ENCODE measurements at regions not wholly inside any gene's neighbourhood (a gene's known extent, or its start where the extent isn't known, plus 50 kb on each side); places are given as distances from the start of the nearest gene placed in this dataset. TPM values are rescaled to one million over a fixed set of nuclear protein-coding genes. Genes with fewer than 3 reads are reported as not detected.

DNA sequence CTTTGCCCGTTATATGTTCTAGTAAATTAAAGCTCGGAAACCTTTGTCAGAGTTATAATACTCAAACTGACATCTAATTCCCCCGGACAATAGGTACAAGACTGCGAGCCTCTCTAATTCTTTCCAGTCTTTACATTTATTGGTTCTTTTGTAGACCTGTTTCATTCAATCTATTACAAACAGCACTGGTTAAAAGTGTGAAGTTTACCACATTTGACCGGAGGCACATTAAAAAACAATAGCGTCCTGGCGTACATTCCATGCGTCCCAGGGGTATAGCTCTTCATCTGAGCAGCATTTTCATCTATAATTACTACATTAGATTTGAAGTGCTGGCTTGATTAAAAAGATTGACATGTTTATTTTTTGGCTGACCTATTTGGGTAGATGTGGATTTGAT is 49.9 kb upstream of the TENM3 start:
- H3K27ac ChIP-seq (ENCODE audit: low read depth in 1 of 2, low read length in 1 of 2) = no peak overlapping the region
- no peak for TF ChIP-seq CTCF (IDR thresholded peaks at IDR 0.05; ENCODE audit: control extremely low read depth, extremely low read depth)
- DNase-seq (no peak), ATAC-seq (ENCODE audit: insufficient read depth, low FRiP score) (no peak)
- peaks cover 0 to 12% (median 0%) of the 10 kb centered on the region in 5 donors for H3K4me1 ChIP-seq (ENCODE audit: control insufficient read depth in 5 of 5, insufficient read depth in 5 of 5, low read length in 5 of 5)
- H3K36me3 ChIP-seq (ENCODE audit: control insufficient read depth in 4 of 4, insufficient read depth in 4 of 4, low read length in 4 of 4) = no peaks in the 10 kb centered on the region
- H3K9ac ChIP-seq (ENCODE audit: insufficient read depth in 1 of 2, low read length in 2 of 2) = no peak overlapping the region
- no peak overlapping the region for H3K4me3 ChIP-seq
- peaks cover 0 to 51% (median 3%) of the 10 kb centered on the region in 3 donors for H3K27me3 ChIP-seq (ENCODE audit: control insufficient read depth in 3 of 3, insufficient read depth in 3 of 3, low read length in 2 of 3)
- H3K9me3 ChIP-seq (ENCODE audit: control insufficient read depth in 4 of 4, insufficient read depth in 3 of 4, low read length in 3 of 4) = no peaks in the 10 kb centered on the region
- WGBS, 2 donors = 89 to 92% methylated on average over 8 of the region's 8 CpGs

Small RNA genes lying in the stretch of these regions (small RNA-seq; reads per million reads assigned to genes)
- gene AC018710.1 (ENCODE audit: low replicate concordance) (not detected), gene AC019235.1 (ENCODE audit: low replicate concordance) (not detected), gene MIR1305 (ENCODE audit: low replicate concordance) (not detected), gene RF00571 (ENCODE audit: low replicate concordance) (not detected), gene RN7SKP13 (ENCODE audit: low replicate concordance) (not detected), gene RNA5SP173 (ENCODE audit: low replicate concordance) (not detected), gene RNU1-45P (ENCODE audit: low replicate concordance) (not detected)
